ENCODE measurements at regions not wholly inside any gene's neighbourhood (a gene's known extent, or its start where the extent isn't known, plus 50 kb on each side); places are given as distances from the start of the nearest gene placed in this dataset.

GRCh38 chr14:87178277-87178676 lies 814.7 kb downstream of the GALC start:
- Histone ChIP-seq H3K4me3 (ENCODE audit: low read depth, low read length, poor library complexity, severe bottlenecking) (no peak overlapping the region), H3K4me1 (ENCODE audit: insufficient read depth, low read length, poor library complexity, severe bottlenecking) (peaks cover 17% of the 10 kb centered on the region), H3K27me3 (replicated peaks; ENCODE audit: insufficient read depth, low read depth, low read length, poor library complexity) (peaks cover 1% of the 10 kb centered on the region), H3K9me3 (ENCODE audit: low read depth, low read length, poor library complexity, severe bottlenecking) (no peaks in the 10 kb centered on the region), H3K36me3 (ENCODE audit: insufficient read depth, low read length, poor library complexity, severe bottlenecking) (no peaks in the 10 kb centered on the region), H3K27ac (ENCODE audit: low read depth, low read length, poor library complexity, severe bottlenecking) (no peak overlapping the region)
- no peak for DNase-seq (ENCODE audit: low spot score)
- TF ChIP-seq, protein P1, sequence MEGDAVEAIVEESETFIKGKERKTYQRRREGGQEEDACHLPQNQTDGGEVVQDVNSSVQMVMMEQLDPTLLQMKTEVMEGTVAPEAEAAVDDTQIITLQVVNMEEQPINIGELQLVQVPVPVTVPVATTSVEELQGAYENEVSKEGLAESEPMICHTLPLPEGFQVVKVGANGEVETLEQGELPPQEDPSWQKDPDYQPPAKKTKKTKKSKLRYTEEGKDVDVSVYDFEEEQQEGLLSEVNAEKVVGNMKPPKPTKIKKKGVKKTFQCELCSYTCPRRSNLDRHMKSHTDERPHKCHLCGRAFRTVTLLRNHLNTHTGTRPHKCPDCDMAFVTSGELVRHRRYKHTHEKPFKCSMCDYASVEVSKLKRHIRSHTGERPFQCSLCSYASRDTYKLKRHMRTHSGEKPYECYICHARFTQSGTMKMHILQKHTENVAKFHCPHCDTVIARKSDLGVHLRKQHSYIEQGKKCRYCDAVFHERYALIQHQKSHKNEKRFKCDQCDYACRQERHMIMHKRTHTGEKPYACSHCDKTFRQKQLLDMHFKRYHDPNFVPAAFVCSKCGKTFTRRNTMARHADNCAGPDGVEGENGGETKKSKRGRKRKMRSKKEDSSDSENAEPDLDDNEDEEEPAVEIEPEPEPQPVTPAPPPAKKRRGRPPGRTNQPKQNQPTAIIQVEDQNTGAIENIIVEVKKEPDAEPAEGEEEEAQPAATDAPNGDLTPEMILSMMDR (conservative IDR thresholded peaks at IDR 0.05; ENCODE audit: low read depth, low read length) = no peak
- TF ChIP-seq EZH2 (IDR thresholded peaks at IDR 0.05; ENCODE audit: borderline replicate concordance, low read depth, low read length, poor library complexity, severe bottlenecking) = no peak
- no TSS peak for BruUV-seq (replicated peaks)
- POLR2A ChIA-PET (ENCODE audit: low non-redundant PET) = no interaction called here
- CTCF ChIA-PET = no interaction called here
- intact Hi-C loops (cut with micrococcal nuclease; ENCODE audit: unreplicated experiment) = no loop called here

GRCh38 chr14:87175175-87175574 lies 817.8 kb downstream of the GALC start:
- Histone ChIP-seq H3K4me3 (ENCODE audit: low read depth, low read length, poor library complexity, severe bottlenecking) (no peak overlapping the region), H3K27me3 (replicated peaks; ENCODE audit: insufficient read depth, low read depth, low read length, poor library complexity) (peaks cover 4% of the 10 kb centered on the region), H3K27ac (ENCODE audit: low read depth, low read length, poor library complexity, severe bottlenecking) (no peak overlapping the region), H3K36me3 (ENCODE audit: insufficient read depth, low read length, poor library complexity, severe bottlenecking) (no peaks in the 10 kb centered on the region), H3K4me1 (ENCODE audit: insufficient read depth, low read length, poor library complexity, severe bottlenecking) (peaks cover 29% of the 10 kb centered on the region), H3K9me3 (ENCODE audit: low read depth, low read length, poor library complexity, severe bottlenecking) (no peaks in the 10 kb centered on the region)
- ChIA-PET POLR2A (ENCODE audit: low non-redundant PET) (no interaction called here), CTCF (no interaction called here)
- BruUV-seq (replicated peaks) = no TSS peak
- TF ChIP-seq EZH2 (IDR thresholded peaks at IDR 0.05; ENCODE audit: borderline replicate concordance, low read depth, low read length, poor library complexity, severe bottlenecking) = no peak
- TF ChIP-seq, protein P1 (conservative IDR thresholded peaks at IDR 0.05; ENCODE audit: low read depth, low read length) = no peak
- DNase-seq (ENCODE audit: low spot score) = peak; percentile 59
- intact Hi-C loops (cut with micrococcal nuclease; ENCODE audit: unreplicated experiment) = no loop called here

DNA sequence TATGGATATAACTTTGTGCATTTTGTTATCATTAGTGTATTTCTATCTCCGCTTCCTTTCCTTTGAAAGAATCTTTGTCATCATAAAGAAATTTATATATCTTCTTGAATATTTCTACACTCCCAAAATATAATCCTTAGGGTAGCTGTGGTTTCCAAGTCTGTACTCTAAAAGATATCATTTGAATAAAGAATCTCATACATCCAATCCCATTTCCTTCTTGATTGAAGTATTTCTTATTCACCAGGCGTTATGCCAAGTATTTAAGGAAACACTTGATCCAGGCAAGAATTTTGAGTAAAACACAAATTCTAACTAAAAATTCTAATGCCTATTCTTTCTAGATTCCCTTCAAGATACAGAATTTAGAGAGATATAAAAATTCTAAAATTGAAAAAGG lies 821.8 kb downstream of the GALC start:
- Histone ChIP-seq H3K27me3 (replicated peaks; ENCODE audit: insufficient read depth, low read depth, low read length, poor library complexity) (peaks cover 4% of the 10 kb centered on the region), H3K36me3 (ENCODE audit: insufficient read depth, low read length, poor library complexity, severe bottlenecking) (no peaks in the 10 kb centered on the region), H3K27ac (ENCODE audit: low read depth, low read length, poor library complexity, severe bottlenecking) (peak overlapping the region; percentile 48), H3K9me3 (ENCODE audit: low read depth, low read length, poor library complexity, severe bottlenecking) (no peaks in the 10 kb centered on the region), H3K4me3 (ENCODE audit: low read depth, low read length, poor library complexity, severe bottlenecking) (no peak overlapping the region), H3K4me1 (ENCODE audit: insufficient read depth, low read length, poor library complexity, severe bottlenecking) (peaks cover 29% of the 10 kb centered on the region)
- no peak for TF ChIP-seq EZH2 (IDR thresholded peaks at IDR 0.05; ENCODE audit: borderline replicate concordance, low read depth, low read length, poor library complexity, severe bottlenecking)
- TF ChIP-seq, protein P1 (conservative IDR thresholded peaks at IDR 0.05; ENCODE audit: low read depth, low read length) = no peak
- ChIA-PET CTCF (no interaction called here), POLR2A (ENCODE audit: low non-redundant PET) (no interaction called here)
- intact Hi-C loops (cut with micrococcal nuclease; ENCODE audit: unreplicated experiment) = loop anchor here (2.0 kb wide), 1 partner anchor 22 kb away; no protein-coding TSS in a partner anchor
- DNase-seq (ENCODE audit: low spot score) = peak; percentile 63
- BruUV-seq (replicated peaks) = no TSS peak
